Lower leg skin (tissue), 3 donors: ENCODE measurements at regions not wholly inside any gene's neighbourhood (a gene's known extent, or its start where the extent isn't known, plus 50 kb on each side); places are given as distances from the start of the nearest gene placed in this dataset.

Experiments used
- POLR2A ChIP-seq, 2 donors: fragments of 450-650 bp; IDR thresholded peaks; one replicate each; pipeline ENCODE4 v1.6.1; 2016 to 2017; ENCODE audit warnings: antibody characterized with exemption in 2 of 2, mild to moderate bottlenecking in 1 of 2, moderate library complexity in 1 of 2
- TF ChIP-seq, protein P1 (sequence below), 3 donors: fragments of 450-650 bp; IDR thresholded peaks; one replicate each; pipeline ENCODE4 v1.5.1; 2016; ENCODE audit warnings: antibody characterized with exemption in 3 of 3, mild to moderate bottlenecking in 3 of 3, moderate library complexity in 2 of 3

DNA sequence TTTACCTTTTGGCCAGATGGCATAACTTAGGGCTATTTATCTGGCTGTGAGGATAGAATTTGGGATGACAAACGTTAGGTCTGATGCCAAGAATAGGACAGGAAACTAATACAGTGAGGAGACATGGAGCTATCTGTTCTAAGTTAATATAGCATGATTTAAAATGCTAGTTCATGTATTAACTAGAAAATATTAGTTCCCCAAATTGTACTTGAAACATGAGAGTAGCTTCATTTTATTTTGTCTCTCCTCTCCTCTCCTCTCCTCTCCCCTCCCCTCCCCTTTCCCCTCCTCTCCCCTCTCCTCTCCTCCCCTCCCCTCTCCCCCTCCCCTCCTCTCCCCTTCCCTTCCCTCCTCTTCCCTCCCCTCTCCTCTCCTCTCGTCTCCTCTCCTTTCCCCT, 101.1 kb upstream of the MYO16 start:
- TF ChIP-seq, protein P1, sequence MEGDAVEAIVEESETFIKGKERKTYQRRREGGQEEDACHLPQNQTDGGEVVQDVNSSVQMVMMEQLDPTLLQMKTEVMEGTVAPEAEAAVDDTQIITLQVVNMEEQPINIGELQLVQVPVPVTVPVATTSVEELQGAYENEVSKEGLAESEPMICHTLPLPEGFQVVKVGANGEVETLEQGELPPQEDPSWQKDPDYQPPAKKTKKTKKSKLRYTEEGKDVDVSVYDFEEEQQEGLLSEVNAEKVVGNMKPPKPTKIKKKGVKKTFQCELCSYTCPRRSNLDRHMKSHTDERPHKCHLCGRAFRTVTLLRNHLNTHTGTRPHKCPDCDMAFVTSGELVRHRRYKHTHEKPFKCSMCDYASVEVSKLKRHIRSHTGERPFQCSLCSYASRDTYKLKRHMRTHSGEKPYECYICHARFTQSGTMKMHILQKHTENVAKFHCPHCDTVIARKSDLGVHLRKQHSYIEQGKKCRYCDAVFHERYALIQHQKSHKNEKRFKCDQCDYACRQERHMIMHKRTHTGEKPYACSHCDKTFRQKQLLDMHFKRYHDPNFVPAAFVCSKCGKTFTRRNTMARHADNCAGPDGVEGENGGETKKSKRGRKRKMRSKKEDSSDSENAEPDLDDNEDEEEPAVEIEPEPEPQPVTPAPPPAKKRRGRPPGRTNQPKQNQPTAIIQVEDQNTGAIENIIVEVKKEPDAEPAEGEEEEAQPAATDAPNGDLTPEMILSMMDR (IDR thresholded peaks at IDR 0.05): no peak
- no peak for TF ChIP-seq POLR2A (IDR thresholded peaks at IDR 0.05)
